Activated T-cell treated with anti-CD3 and anti-CD28 coated beads, Interleukin-2, amount 50 U/mL, for 24 hours (primary cell): ENCODE measurements at regions not wholly inside any gene's neighbourhood (a gene's known extent, or its start where the extent isn't known, plus 50 kb on each side); places are given as distances from the start of the nearest gene placed in this dataset.

ENCODE experiments used
- DNase-seq: peaks from one replicate; pipeline ENCODE4 v3.0.0-alpha.2; 2020
- H3K27ac Mint-ChIP-seq: 2 replicates; pipeline ENCODE4 v1.8.0; 2020; ENCODE audit warnings: mild to moderate bottlenecking, mixed read lengths
- H3K27me3 Mint-ChIP-seq: 2 replicates; pipeline ENCODE4 v1.8.0; 2020; ENCODE audit warnings: mixed read lengths
- H3K36me3 Mint-ChIP-seq: 2 replicates; pipeline ENCODE4 v1.8.0; 2020; ENCODE audit warnings: low read depth, mixed read lengths
- H3K4me1 Mint-ChIP-seq: 2 replicates; pipeline ENCODE4 v1.8.0; 2020; ENCODE audit warnings: low read depth, mixed read lengths
- H3K4me3 Mint-ChIP-seq: 2 replicates; pipeline ENCODE4 v1.8.0; 2020; ENCODE audit warnings: mild to moderate bottlenecking, moderate library complexity, mixed read lengths
- H3K9me3 Mint-ChIP-seq: 2 replicates; pipeline ENCODE4 v1.8.0; 2020; ENCODE audit warnings: mixed read lengths

- peaks cover 13% of the 10 kb centered on the region for H3K9me3 Mint-ChIP-seq
These were observed 777.0 kb downstream of the C6orf118 start for GRCh38 chr6:164532198-164533044.

GRCh38 chr6:164531736-164532135 lies 777.7 kb downstream of the C6orf118 start:
- Mint-ChIP-seq H3K9me3 (peaks cover 9% of the 10 kb centered on the region), H3K27ac (no peak overlapping the region), H3K36me3 (no peaks in the 10 kb centered on the region), H3K27me3 (no peaks in the 10 kb centered on the region), H3K4me3 (no peak overlapping the region), H3K4me1 (no peaks in the 10 kb centered on the region)
- DNase-seq, result no peak

More at GRCh38 chr6:164532198-164533044, 777.0 kb downstream of the C6orf118 start:
- H3K4me3 Mint-ChIP-seq, result no peak overlapping the region
- H3K4me1 Mint-ChIP-seq, result no peaks in the 10 kb centered on the region
- H3K27ac Mint-ChIP-seq, result no peak overlapping the region
- no peaks in the 10 kb centered on the region for H3K27me3 Mint-ChIP-seq
- H3K36me3 Mint-ChIP-seq, result no peaks in the 10 kb centered on the region
- no peak for DNase-seq

GRCh38 chr6:164528539-164528938 lies 780.9 kb downstream of the C6orf118 start:
- Mint-ChIP-seq H3K27ac (no peak overlapping the region), H3K36me3 (no peaks in the 10 kb centered on the region), H3K9me3 (peaks cover 10% of the 10 kb centered on the region), H3K4me3 (no peak overlapping the region), H3K27me3 (no peaks in the 10 kb centered on the region), H3K4me1 (no peaks in the 10 kb centered on the region)
- DNase-seq, result no peak

- H3K4me1 Mint-ChIP-seq, result no peaks in the 10 kb centered on the region
- H3K27me3 Mint-ChIP-seq, result no peaks in the 10 kb centered on the region
- H3K4me3 Mint-ChIP-seq, result no peak overlapping the region
- no peak overlapping the region for H3K27ac Mint-ChIP-seq
- no peaks in the 10 kb centered on the region for H3K36me3 Mint-ChIP-seq
- DNase-seq, result no peak
- H3K9me3 Mint-ChIP-seq, result peaks cover 7% of the 10 kb centered on the region
These were observed 786.2 kb downstream of the C6orf118 start for GRCh38 chr6:164523087-164523654.

GRCh38 chr6:164520916-164521315 lies 788.5 kb downstream of the C6orf118 start:
- Mint-ChIP-seq H3K9me3 (peaks cover 7% of the 10 kb centered on the region), H3K4me1 (no peaks in the 10 kb centered on the region), H3K27ac (no peak overlapping the region), H3K36me3 (no peaks in the 10 kb centered on the region), H3K4me3 (no peak overlapping the region), H3K27me3 (no peaks in the 10 kb centered on the region)
- no peak for DNase-seq

DNA sequence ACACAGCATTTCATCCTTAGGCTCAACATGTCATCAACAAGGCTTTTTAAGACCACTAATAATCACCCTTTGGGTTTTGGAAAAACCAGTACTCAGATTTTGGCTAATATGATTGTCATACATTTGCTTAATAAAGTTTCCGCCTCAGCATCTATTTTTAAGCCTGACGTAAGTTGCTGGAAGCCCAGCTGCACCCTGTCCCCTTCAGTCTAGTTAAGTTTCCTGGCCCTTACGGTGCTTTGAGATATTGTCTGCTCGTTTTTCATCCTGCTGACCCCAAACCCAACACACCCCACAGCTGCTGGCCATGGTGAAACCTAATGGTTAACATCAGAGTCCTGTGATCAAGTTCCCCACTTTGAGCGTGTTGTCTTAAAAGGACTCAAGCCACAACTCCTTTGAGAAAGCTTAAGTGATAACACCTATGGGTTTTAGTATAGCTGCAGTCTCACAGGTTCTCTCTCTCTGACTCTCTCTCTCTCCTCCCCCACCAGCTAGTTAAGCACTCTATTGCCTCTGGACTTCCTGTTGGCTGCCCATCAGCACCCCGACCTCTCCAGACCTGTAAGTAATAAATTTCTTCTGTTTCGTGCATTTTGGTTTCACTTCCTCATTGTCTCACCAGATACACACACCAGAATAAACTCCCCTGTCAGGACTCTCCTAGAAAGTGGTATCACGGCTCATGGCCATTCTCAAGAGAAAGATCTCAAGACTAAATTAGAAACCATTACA lies 802.0 kb downstream of the C6orf118 start:
- H3K27ac Mint-ChIP-seq, result no peak overlapping the region

GRCh38 chr6:164505425-164505824 lies 804.0 kb downstream of the C6orf118 start:
- no peak overlapping the region for H3K4me3 Mint-ChIP-seq
- no peaks in the 10 kb centered on the region for H3K36me3 Mint-ChIP-seq
- no peak overlapping the region for H3K27ac Mint-ChIP-seq

More for the DNA sequence above, 802.0 kb downstream of the C6orf118 start:
- H3K9me3 Mint-ChIP-seq, result peaks cover 6% of the 10 kb centered on the region
- H3K27me3 Mint-ChIP-seq, result no peaks in the 10 kb centered on the region
- DNase-seq, result no peak
- no peaks in the 10 kb centered on the region for H3K36me3 Mint-ChIP-seq
- H3K4me1 Mint-ChIP-seq, result no peaks in the 10 kb centered on the region
- H3K4me3 Mint-ChIP-seq, result no peak overlapping the region

GRCh38 chr6:164502833-164503232 lies 806.6 kb downstream of the C6orf118 start:
- Mint-ChIP-seq H3K27ac (no peak overlapping the region), H3K27me3 (no peaks in the 10 kb centered on the region), H3K4me1 (no peaks in the 10 kb centered on the region), H3K4me3 (no peak overlapping the region), H3K36me3 (no peaks in the 10 kb centered on the region), H3K9me3 (no peaks in the 10 kb centered on the region)
- DNase-seq, result no peak

More at GRCh38 chr6:164505425-164505824, 804.0 kb downstream of the C6orf118 start:
- Mint-ChIP-seq H3K27me3 (no peaks in the 10 kb centered on the region), H3K4me1 (no peaks in the 10 kb centered on the region), H3K9me3 (peaks cover 4% of the 10 kb centered on the region)
- no peak for DNase-seq

DNA sequence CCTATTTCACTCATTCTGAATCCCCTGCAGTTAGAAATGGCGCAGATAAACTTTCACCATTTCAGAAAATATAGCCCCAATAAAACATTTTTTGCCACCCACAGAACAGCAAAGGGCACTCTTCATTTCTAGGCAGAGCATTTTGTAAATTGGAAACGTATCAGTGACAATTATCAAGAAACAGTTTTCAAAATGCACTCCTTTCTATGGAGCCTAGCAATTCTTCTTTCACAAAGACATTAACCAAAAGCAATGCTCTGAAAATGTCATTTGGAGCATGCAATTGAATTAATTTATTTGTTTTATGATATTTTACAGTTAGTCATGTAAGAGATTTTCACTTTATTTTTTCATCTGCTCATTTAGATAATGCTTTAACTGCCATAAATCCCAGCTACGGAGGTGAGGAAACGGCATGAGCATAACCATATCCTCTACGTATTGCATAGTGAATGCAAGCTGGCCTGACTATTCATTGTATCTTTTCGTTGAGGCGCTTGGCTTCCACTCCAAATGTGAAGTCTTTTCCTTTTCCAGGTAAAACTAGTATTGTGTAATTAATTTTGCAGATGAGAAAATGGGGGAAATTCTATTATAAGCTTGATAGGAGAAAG lies 813.4 kb downstream of the C6orf118 start:
- no peaks in the 10 kb centered on the region for H3K4me1 Mint-ChIP-seq
- no peak for DNase-seq
- no peaks in the 10 kb centered on the region for H3K27me3 Mint-ChIP-seq
- no peak overlapping the region for H3K27ac Mint-ChIP-seq
- H3K4me3 Mint-ChIP-seq, result no peak overlapping the region
- no peaks in the 10 kb centered on the region for H3K36me3 Mint-ChIP-seq
- peaks cover 5% of the 10 kb centered on the region for H3K9me3 Mint-ChIP-seq

- Mint-ChIP-seq H3K27ac (no peak overlapping the region), H3K4me3 (no peak overlapping the region)
These were observed 831.0 kb downstream of the C6orf118 start for GRCh38 chr6:164478426-164478825.

GRCh38 chr6:164477790-164478189 lies 831.6 kb downstream of the C6orf118 start:
- Mint-ChIP-seq H3K36me3 (no peaks in the 10 kb centered on the region), H3K9me3 (no peaks in the 10 kb centered on the region), H3K4me1 (no peaks in the 10 kb centered on the region), H3K27ac (no peak overlapping the region), H3K4me3 (no peak overlapping the region), H3K27me3 (no peaks in the 10 kb centered on the region)
- DNase-seq, result no peak

More at GRCh38 chr6:164478426-164478825, 831.0 kb downstream of the C6orf118 start:
- Mint-ChIP-seq H3K27me3 (no peaks in the 10 kb centered on the region), H3K9me3 (no peaks in the 10 kb centered on the region), H3K36me3 (no peaks in the 10 kb centered on the region), H3K4me1 (no peaks in the 10 kb centered on the region)
- DNase-seq, result no peak

DNA sequence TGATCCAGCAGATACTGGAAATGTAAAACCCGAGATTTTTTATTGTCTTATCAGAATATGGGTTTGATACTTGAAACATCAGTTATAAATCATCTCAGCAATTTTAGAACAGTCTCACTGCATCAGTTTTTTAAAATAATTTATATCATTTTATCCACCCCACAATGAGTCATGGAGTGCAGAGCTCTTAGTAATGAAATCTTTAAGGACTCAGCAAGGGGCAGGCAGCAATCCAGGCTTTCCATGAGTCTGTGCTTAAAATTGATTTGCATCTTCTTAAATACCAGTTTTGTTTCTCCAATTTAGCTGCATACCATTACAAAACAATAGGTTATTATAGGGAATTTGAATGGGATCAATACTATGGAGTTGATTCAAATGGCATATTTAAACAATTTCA lies 832.3 kb downstream of the C6orf118 start:
- no peak overlapping the region for H3K4me3 Mint-ChIP-seq
- no peaks in the 10 kb centered on the region for H3K9me3 Mint-ChIP-seq
- DNase-seq, result no peak
- no peaks in the 10 kb centered on the region for H3K27me3 Mint-ChIP-seq
- no peak overlapping the region for H3K27ac Mint-ChIP-seq
- H3K4me1 Mint-ChIP-seq, result no peaks in the 10 kb centered on the region
- H3K36me3 Mint-ChIP-seq, result no peaks in the 10 kb centered on the region

DNA sequence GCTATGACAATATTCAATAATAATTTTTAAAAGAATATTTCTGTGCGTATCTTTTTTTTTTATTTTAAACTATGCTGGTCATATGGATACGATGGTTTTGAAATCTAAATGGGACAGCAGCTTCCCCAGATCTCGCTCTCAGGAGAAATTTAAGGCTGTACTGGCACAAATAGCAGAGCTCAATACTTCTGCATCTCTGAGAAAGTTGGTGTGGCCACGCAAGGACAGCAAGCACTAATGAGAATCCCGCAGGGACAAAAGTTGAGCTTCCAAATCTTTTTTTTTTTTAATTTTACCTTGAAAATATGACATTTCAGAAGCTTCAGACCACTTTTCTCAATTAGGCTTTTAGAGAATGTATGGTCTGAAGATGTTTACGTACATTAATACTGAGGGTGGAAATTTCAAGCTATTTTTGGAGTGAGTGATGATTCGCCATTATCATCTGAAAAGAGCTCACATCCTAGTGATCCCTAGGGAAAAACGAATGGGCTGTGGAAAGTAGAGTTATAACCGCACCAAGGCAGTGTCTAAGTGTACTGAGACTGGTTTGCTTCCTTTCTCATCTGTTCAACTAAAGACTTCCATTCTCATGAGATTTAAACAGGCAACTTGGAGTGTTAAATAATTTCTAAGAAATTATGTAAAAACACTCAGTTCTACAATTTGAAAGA lies 840.0 kb downstream of the C6orf118 start:
- Mint-ChIP-seq H3K9me3 (peaks cover 2% of the 10 kb centered on the region), H3K36me3 (no peaks in the 10 kb centered on the region), H3K27me3 (no peaks in the 10 kb centered on the region), H3K4me1 (no peaks in the 10 kb centered on the region), H3K27ac (no peak overlapping the region), H3K4me3 (no peak overlapping the region)
- DNase-seq, result no peak

GRCh38 chr6:164455835-164456234 lies 853.6 kb downstream of the C6orf118 start:
- Mint-ChIP-seq H3K9me3 (no peaks in the 10 kb centered on the region), H3K4me3 (no peak overlapping the region), H3K27me3 (no peaks in the 10 kb centered on the region), H3K36me3 (no peaks in the 10 kb centered on the region), H3K27ac (no peak overlapping the region), H3K4me1 (no peaks in the 10 kb centered on the region)
- no peak for DNase-seq
